Heart right ventricle (tissue), 16 donors: ENCODE measurements at regions not wholly inside any gene's neighbourhood (a gene's known extent, or its start where the extent isn't known, plus 50 kb on each side); places are given as distances from the start of the nearest gene placed in this dataset.

Experiments used
- ATAC-seq, 8 donors: fragments of 200-7000 bp; cut with Tn5 transposase; one replicate each; pipeline ENCODE4 v1.9.1; 2020; ENCODE audit warnings: mild to moderate bottlenecking in 8 of 8, moderate library complexity in 8 of 8, moderate number of reproducible peaks in 1 of 8
- DNase-seq, 2 donors: peaks; one replicate each; pipeline ENCODE4 v3.0.0-alpha.2; 2020
- H3K27ac ChIP-seq, 10 donors: fragments of 200-600 bp; sonication (generic) in 2 of 10; one replicate each; pipeline versions ENCODE4 v1.5.0 to v1.8.0; 2020 to 2022; ENCODE audit warnings: mild to moderate bottlenecking in 3 of 10
- H3K27me3 ChIP-seq, 7 donors: fragments of 200-600 bp; one replicate each; pipeline ENCODE4 v1.8.0; 2021 to 2022; ENCODE audit warnings: mild to moderate bottlenecking in 2 of 7
- H3K36me3 ChIP-seq, 9 donors: fragments of 200-600 bp; sonication (generic) in 1 of 9; one replicate each; pipeline versions ENCODE4 v1.5.0 to v1.8.0; 2020 to 2022; ENCODE audit warnings: mild to moderate bottlenecking in 2 of 9
- H3K4me1 ChIP-seq, 9 donors: fragments of 200-600 bp; sonication (generic) in 1 of 9; one replicate each; pipeline versions ENCODE4 v1.5.0 to v1.8.0; 2020 to 2022; ENCODE audit warnings: mild to moderate bottlenecking in 4 of 9
- H3K4me3 ChIP-seq, 10 donors: fragments of 200-600 bp; sonication (generic) in 2 of 10; one replicate each; pipeline versions ENCODE4 v1.5.0 to v1.8.0; 2020 to 2022; ENCODE audit warnings: mild to moderate bottlenecking in 7 of 10, moderate library complexity in 2 of 10
- H3K9me3 ChIP-seq, 11 donors: fragments of 200-600 bp in 10 of 11; sonication (generic) in 2 of 11; one replicate each; pipeline versions ENCODE4 v1.5.0 to v1.8.0; 2013 to 2022; ENCODE audit warnings: mild to moderate bottlenecking in 2 of 11, control low read depth in 1 of 11, moderate library complexity in 1 of 11
- WGBS, 2 donors: extraction: QIAGEN DNeasy Blood & Tissue Kit; methylation state at CpG; one replicate each; pipeline ENCODE4 v1.1.7; 2013; ENCODE audit warnings: inconsistent platforms in 1 of 2; 5-methylcytosine and 5-hydroxymethylcytosine counted together
- intact Hi-C, 10 donors: fragments of 100-400 bp; cut with DNase I; formaldehyde crosslinking; loops; one replicate each; pipeline versions ENCODE4 v1.11.1 to v1.14.2; 2022
- TF ChIP-seq, protein P1 (sequence below), 9 donors: fragments of 200-600 bp; sonication (generic) in 2 of 9; IDR thresholded peaks; one replicate each; pipeline versions ENCODE4 v1.5.0 to v1.8.0; 2021 to 2022; ENCODE audit warnings: antibody characterized with exemption in 9 of 9, mild to moderate bottlenecking in 5 of 9, moderate library complexity in 1 of 9
- donor health status: Arrhythmogenic right ventricular cardiomyopathy.
- donor health status: ischemic (EF 13 %, LVEDD 7.1; RV severe dilation, severe dysfunction).
- donor health status: healthy with polysubstance abuse.
- donor health status: DM: no; HTN: yes; CAD: no.
- donor health status: DM: no; HTN: no; CAD: no.
- donor health status: ischemic (EF 25% LVEDD 6.9; RV normal size, moderate dysfunction).
- donor health status: ischemic (EF 25% LVEDD 5.7; RV mildly dilated, moderate dysfunction).
- donor health status: healthy.
- donor health status: DM: yes; HTN: yes; CAD: no.
- donor health status: Ischemic cardiomyopathy.
- donor health status: ischemic (EF 35%, LVEDD 5.7; RV mildly dilated, moderate dysfunction).
- donor health status: nonischemic (EF 11% LVEDD 7.7; RV severe dilation, severe dysfunction).
- donor health status: DM: yes; HTN: yes; CAD: no.
- donor health status: PGD.
- donor health status: ischemic (EF 29% LVEDD 5.4; RV normal size, mild dysfunction).
- donor health status: nonischemic (EF 23%, LVEDD 6.1; RV moderate dilation, normal function).

DNA sequence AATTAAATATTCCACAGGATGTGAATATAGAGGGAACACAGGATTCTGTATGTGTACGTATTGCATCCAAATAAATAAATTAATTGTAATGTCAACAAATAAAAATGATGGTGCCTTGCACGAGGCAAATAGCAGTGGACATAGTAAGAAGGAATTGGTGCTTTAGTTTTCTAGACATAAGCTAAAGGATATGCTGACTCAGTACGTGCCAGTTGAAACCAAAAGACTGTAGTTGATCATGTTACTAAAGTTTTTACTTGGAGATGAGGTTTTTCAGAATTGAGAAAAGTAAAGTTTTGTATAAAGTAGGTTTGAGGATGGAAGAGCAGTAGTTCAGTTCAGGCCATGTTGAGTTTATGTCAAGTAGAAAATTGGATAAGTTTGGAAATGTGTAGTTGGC lies 807.2 kb downstream of the SLC16A7 start:
- intact Hi-C loops, result no loop called here
- Histone ChIP-seq H3K27ac (no peak overlapping the region), H3K4me1 (no peaks in the 10 kb centered on the region), H3K4me3 (no peak overlapping the region), H3K9me3 (no peaks in the 10 kb centered on the region), H3K36me3 (no peaks in the 10 kb centered on the region), H3K27me3 (no peaks in the 10 kb centered on the region)
- 76 to 83% methylated on average over 3 of the region's 3 CpGs for WGBS, 2 donors
- DNase-seq (no peak), ATAC-seq (no peak)
- TF ChIP-seq, protein P1, sequence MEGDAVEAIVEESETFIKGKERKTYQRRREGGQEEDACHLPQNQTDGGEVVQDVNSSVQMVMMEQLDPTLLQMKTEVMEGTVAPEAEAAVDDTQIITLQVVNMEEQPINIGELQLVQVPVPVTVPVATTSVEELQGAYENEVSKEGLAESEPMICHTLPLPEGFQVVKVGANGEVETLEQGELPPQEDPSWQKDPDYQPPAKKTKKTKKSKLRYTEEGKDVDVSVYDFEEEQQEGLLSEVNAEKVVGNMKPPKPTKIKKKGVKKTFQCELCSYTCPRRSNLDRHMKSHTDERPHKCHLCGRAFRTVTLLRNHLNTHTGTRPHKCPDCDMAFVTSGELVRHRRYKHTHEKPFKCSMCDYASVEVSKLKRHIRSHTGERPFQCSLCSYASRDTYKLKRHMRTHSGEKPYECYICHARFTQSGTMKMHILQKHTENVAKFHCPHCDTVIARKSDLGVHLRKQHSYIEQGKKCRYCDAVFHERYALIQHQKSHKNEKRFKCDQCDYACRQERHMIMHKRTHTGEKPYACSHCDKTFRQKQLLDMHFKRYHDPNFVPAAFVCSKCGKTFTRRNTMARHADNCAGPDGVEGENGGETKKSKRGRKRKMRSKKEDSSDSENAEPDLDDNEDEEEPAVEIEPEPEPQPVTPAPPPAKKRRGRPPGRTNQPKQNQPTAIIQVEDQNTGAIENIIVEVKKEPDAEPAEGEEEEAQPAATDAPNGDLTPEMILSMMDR (IDR thresholded peaks at IDR 0.05), result no peak

DNA sequence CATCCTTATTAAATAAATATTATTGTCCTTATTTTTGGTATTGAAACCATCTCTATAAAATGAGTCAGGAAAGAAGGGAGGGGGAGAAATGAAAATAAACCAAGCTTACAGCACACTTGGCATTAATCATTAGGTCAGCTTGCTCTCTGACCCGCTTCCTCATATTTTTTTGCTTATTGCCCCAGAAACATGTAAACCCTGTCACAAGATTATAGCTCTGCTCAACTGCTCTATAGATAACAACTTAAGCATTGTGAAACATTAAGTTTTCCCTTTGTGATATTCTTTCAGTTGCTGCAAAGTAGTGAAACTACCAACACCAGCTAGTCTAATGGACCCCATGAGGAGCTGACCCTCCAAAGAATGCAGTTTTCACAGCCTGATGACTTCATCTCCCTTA lies 819.5 kb downstream of the SLC16A7 start:
- WGBS, 2 donors, result 90 to 94% methylated on average over 1 of the region's 1 CpG
- Histone ChIP-seq H3K4me3 (no peak overlapping the region), H3K27ac (no peak overlapping the region), H3K9me3 (peaks cover 0 to 23% (median 10%) of the 10 kb centered on the region in 11 donors), H3K36me3 (no peaks in the 10 kb centered on the region), H3K27me3 (no peaks in the 10 kb centered on the region), H3K4me1 (no peaks in the 10 kb centered on the region)
- ATAC-seq (no peak), DNase-seq (no peak)
- TF ChIP-seq, protein P1 (IDR thresholded peaks at IDR 0.05), result no peak
- intact Hi-C loops, result loop anchor here in 1 of 10 donors (2.0 kb wide), 1 partner anchor 23 kb away; no protein-coding TSS in a partner anchor

DNA sequence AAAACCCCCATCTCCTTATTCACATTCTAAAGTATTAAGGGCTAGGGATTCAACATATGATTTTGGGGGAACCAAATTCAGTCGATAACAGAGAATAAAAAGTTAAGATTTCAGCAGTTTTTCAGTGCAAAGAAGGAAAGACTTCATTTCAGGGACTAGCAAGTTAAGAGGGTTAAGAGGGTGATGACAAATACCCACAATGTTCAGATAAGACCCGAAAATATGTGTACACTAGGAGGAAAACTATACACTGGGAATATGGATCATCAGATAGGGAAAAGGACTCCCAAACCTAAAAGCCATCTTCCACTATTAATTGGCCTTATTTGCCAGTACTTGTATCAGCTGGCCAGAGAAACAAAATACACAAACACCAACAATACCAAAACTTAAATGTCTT lies 824.2 kb downstream of the SLC16A7 start:
- DNase-seq (no peak), ATAC-seq (no peak)
- intact Hi-C loops, result no loop called here
- no peaks in the 10 kb centered on the region for H3K4me1 ChIP-seq
- TF ChIP-seq, protein P1 (IDR thresholded peaks at IDR 0.05), result no peak
- H3K27me3 ChIP-seq, result no peaks in the 10 kb centered on the region
- H3K36me3 ChIP-seq, result no peaks in the 10 kb centered on the region
- WGBS, 2 donors, result 36 to 44% methylated on average over 2 of the region's 2 CpGs
- no peak overlapping the region for H3K27ac ChIP-seq
- H3K4me3 ChIP-seq, result no peak overlapping the region
- H3K9me3 ChIP-seq, result peaks cover 0 to 35% (median 10%) of the 10 kb centered on the region in 11 donors

DNA sequence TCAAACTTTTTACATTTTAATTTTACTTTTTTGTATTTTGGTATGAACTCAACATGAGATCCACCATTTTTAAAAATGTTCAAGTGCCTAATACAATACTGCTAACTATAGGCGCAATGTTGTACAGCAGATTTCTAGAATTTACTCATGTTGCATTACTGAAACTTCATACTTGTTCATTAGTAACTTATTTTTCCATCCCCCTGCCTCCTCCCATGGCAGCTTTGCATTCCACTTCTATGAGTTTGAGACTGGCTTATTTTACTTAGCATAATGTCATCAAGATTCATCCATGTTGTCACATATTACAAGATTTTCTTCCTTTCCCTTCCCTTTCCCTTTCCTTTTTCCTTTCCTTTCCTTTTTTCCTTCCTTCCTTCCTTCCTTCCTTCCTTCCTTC lies 825.9 kb downstream of the SLC16A7 start:
- H3K4me1 ChIP-seq, result no peaks in the 10 kb centered on the region
- peaks cover 0 to 18% (median 0%) of the 10 kb centered on the region in 11 donors for H3K9me3 ChIP-seq
- intact Hi-C loops, result no loop called here
- WGBS, 2 donors, result 95 to 98% methylated on average over 1 of the region's 1 CpG
- no peak overlapping the region for H3K27ac ChIP-seq
- no peaks in the 10 kb centered on the region for H3K36me3 ChIP-seq
- H3K27me3 ChIP-seq, result no peaks in the 10 kb centered on the region
- H3K4me3 ChIP-seq, result no peak overlapping the region
- TF ChIP-seq, protein P1 (IDR thresholded peaks at IDR 0.05), result no peak
- no peak for ATAC-seq
- no peak for DNase-seq
